ENCODE measurements at regions not wholly inside any gene's neighbourhood (a gene's known extent, or its start where the extent isn't known, plus 50 kb on each side); places are given as distances from the start of the nearest gene placed in this dataset.

DNA sequence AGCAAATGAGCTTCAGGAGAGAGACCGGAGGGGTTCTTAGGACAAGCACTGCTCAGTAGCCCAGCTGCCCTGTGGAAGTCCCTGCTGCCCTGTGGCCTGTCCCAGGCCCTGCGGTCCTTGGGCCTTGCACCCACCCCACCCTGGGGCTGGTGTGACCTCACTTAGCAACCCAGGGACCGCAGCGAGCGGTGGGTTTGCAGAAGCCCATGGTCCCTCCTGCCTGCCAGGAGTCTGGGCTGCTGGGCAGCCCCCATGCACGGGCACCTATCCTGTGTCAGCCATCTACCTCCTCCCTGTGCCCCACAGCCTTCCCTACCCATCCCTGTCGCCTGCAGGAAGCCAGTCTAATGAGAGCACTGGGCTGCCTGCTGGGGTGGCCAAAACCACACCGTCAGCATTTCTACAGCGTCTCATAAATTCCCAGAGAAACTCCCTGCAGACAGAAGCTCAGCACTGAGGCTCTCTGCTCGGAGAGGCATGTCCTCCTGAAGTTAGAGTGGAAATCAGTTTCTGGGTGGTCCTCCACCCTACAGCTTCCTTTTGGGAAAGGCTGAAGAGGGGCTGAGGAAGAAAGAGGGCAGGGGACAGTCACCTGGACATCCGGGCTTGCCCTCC, 231.1 kb upstream of the HS6ST1 start:
- no peaks in the 10 kb centered on the region for H3K36me3 ChIP-seq (ENCODE audit: control insufficient read depth in 2 of 2, insufficient read depth in 2 of 2, low read length in 1 of 2)
- WGBS, result 96% methylated on average over 11 of the region's 11 CpGs
- DNase-seq (ENCODE audit: low read depth in 6 of 9, low spot score in 9 of 9), result no peak
- peaks cover 0 to 14% of the 10 kb centered on the region in 2 donors for H3K4me1 ChIP-seq (ENCODE audit: control insufficient read depth in 2 of 2, insufficient read depth in 2 of 2, low read length in 2 of 2)
- H3K9me3 ChIP-seq (ENCODE audit: control insufficient read depth in 2 of 2, insufficient read depth in 1 of 2, low read length in 1 of 2), result peaks cover 0 to 7% of the 10 kb centered on the region in 2 donors
- no peak overlapping the region for H3K27ac ChIP-seq (ENCODE audit: low read depth in 1 of 2, low read length in 1 of 2)
- H3K4me3 ChIP-seq (ENCODE audit: low read length in 2 of 2), result no peak overlapping the region
- no peaks in the 10 kb centered on the region for H3K27me3 ChIP-seq (ENCODE audit: control insufficient read depth in 2 of 2, insufficient read depth in 1 of 2, low read length in 1 of 2)

DNA sequence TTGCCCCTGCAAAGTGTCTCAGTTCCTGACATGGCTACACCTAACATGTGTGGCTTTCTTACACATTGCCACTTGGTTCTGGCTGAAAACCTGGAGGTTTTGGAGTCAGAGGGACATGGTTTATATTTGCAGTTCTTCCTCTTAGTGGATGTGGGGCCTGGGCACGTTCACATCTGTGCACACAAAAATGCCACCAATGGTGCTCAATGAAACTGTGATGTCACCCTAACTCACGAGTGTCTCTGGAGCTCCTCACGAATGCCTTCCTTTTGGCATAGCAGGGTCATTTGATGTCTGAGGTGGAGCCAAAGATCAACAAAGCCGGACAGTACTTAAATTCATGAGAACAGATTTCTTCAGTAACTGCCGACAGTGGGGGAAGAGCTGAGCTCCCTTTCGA, 231.7 kb upstream of the HS6ST1 start:
- WGBS, result 94% methylated on average over 6 of the region's 6 CpGs
- no peak for DNase-seq (ENCODE audit: low read depth in 6 of 9, low spot score in 9 of 9)
- H3K27ac ChIP-seq (ENCODE audit: low read depth in 1 of 2, low read length in 1 of 2), result peak overlapping the region in 1 of 2 donors; percentile 34
- H3K27me3 ChIP-seq (ENCODE audit: control insufficient read depth in 2 of 2, insufficient read depth in 1 of 2, low read length in 1 of 2), result no peaks in the 10 kb centered on the region
- H3K4me3 ChIP-seq (ENCODE audit: low read length in 2 of 2), result no peak overlapping the region
- peaks cover 0 to 9% of the 10 kb centered on the region in 2 donors for H3K4me1 ChIP-seq (ENCODE audit: control insufficient read depth in 2 of 2, insufficient read depth in 2 of 2, low read length in 2 of 2)
- H3K36me3 ChIP-seq (ENCODE audit: control insufficient read depth in 2 of 2, insufficient read depth in 2 of 2, low read length in 1 of 2), result no peaks in the 10 kb centered on the region
- H3K9me3 ChIP-seq (ENCODE audit: control insufficient read depth in 2 of 2, insufficient read depth in 1 of 2, low read length in 1 of 2), result peaks cover 0 to 7% of the 10 kb centered on the region in 2 donors

DNA sequence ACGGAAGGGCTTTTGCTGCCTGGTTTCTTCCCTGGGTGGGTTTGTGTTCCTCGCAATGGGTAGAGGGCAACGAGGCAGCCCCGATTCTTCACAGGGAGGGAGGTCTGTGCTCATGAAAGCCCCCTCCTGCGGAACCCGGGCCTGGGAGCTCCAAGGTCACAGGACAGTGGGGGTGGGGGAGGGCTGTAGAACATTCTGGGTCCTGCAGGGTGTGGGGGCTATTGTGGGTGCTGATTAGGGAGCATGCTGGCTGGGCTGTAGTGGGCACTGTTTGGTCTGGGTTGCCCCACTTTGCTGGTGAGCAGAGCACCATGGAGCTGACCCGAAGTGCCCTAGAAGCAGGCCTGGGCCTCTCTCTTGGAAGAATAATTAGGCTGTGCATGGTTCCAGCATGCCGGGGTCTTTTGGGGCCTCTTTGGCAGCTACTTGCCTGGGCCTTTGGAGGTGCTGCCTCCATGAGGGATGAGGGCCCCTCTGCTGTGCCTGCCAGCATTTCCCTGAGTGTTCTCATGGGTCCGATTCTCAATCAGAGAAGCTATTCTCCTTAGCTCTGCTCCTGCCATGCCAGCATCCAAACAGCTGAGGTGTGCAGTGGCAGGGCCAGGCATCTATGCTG, 232.2 kb upstream of the HS6ST1 start:
- Histone ChIP-seq H3K36me3 (ENCODE audit: control insufficient read depth in 2 of 2, insufficient read depth in 2 of 2, low read length in 1 of 2) (no peaks in the 10 kb centered on the region), H3K27ac (ENCODE audit: low read depth in 1 of 2, low read length in 1 of 2) (no peak overlapping the region), H3K27me3 (ENCODE audit: control insufficient read depth in 2 of 2, insufficient read depth in 1 of 2, low read length in 1 of 2) (no peaks in the 10 kb centered on the region), H3K9me3 (ENCODE audit: control insufficient read depth in 2 of 2, insufficient read depth in 1 of 2, low read length in 1 of 2) (peaks cover 0 to 7% of the 10 kb centered on the region in 2 donors), H3K4me1 (ENCODE audit: control insufficient read depth in 2 of 2, insufficient read depth in 2 of 2, low read length in 2 of 2) (peaks cover 0 to 9% of the 10 kb centered on the region in 2 donors), H3K4me3 (ENCODE audit: low read length in 2 of 2) (no peak overlapping the region)
- no peak for DNase-seq (ENCODE audit: low read depth in 6 of 9, low spot score in 9 of 9)
- 99% methylated on average over 9 of the region's 9 CpGs for WGBS

DNA sequence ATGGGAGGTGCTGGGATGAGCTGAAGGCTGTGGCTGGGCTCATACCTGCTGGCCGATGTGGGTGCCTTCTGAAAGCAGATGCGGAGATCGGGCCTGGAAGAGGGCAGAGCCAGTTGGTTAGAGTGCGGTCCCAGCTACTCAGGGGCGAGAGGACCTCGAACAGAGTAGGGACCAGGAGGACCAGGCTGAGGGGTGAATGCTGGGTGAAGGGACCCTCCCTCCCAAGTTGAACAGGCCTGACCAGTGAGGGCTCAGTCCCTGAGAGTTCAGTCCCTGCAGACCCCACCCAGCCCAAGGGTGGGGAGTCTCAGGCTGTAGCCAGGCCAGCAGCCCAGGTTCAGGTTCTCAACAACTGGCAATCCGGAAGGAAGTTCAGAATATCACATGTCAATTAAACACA, 232.8 kb upstream of the HS6ST1 start:
- DNase-seq (ENCODE audit: low read depth in 6 of 9, low spot score in 9 of 9), result no peak
- Histone ChIP-seq H3K4me3 (ENCODE audit: low read length in 2 of 2) (no peak overlapping the region), H3K9me3 (ENCODE audit: control insufficient read depth in 2 of 2, insufficient read depth in 1 of 2, low read length in 1 of 2) (peaks cover 0 to 7% of the 10 kb centered on the region in 2 donors), H3K4me1 (ENCODE audit: control insufficient read depth in 2 of 2, insufficient read depth in 2 of 2, low read length in 2 of 2) (peaks cover 0 to 9% of the 10 kb centered on the region in 2 donors), H3K36me3 (ENCODE audit: control insufficient read depth in 2 of 2, insufficient read depth in 2 of 2, low read length in 1 of 2) (no peaks in the 10 kb centered on the region), H3K27ac (ENCODE audit: low read depth in 1 of 2, low read length in 1 of 2) (no peak overlapping the region), H3K27me3 (ENCODE audit: control insufficient read depth in 2 of 2, insufficient read depth in 1 of 2, low read length in 1 of 2) (no peaks in the 10 kb centered on the region)
- 98% methylated on average over 7 of the region's 7 CpGs for WGBS

DNA sequence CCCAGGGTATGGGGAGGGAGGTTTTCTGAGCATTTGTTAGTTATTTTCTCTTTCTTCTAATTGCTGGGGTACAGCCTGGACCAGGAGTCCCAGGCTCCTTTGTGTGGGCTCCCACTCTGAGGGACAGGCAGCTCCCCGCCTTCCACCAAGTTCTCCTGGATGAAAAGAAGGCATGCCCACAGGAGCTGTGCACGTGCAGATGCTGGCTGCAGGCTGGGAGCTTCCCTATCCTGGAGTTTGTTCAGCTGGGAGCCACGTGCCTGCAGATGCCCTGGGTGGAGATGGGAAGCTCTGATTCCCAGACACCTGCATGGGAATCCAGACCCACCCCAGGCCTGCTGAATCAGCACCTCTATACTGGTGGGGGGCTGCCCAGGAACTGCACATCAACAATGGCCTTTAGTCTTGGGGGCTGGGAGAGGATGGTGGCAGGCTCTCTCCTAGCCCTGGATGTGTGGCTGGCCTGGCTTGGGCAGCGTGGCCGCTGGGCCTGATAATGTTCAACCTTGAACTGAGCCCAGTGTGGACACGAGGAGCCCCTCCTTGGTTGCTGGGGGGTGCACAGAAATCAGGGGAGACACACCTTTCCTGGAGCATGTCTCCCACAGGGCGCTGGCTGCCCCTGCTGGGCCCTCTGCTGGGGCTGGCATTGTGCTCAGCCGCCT, 233.6 kb upstream of the HS6ST1 start:
- Histone ChIP-seq H3K36me3 (ENCODE audit: control insufficient read depth in 2 of 2, insufficient read depth in 2 of 2, low read length in 1 of 2) (no peaks in the 10 kb centered on the region), H3K4me1 (ENCODE audit: control insufficient read depth in 2 of 2, insufficient read depth in 2 of 2, low read length in 2 of 2) (peaks cover 0 to 9% of the 10 kb centered on the region in 2 donors), H3K9me3 (ENCODE audit: control insufficient read depth in 2 of 2, insufficient read depth in 1 of 2, low read length in 1 of 2) (peaks cover 0 to 7% of the 10 kb centered on the region in 2 donors), H3K4me3 (ENCODE audit: low read length in 2 of 2) (no peak overlapping the region), H3K27me3 (ENCODE audit: control insufficient read depth in 2 of 2, insufficient read depth in 1 of 2, low read length in 1 of 2) (no peaks in the 10 kb centered on the region), H3K27ac (ENCODE audit: low read depth in 1 of 2, low read length in 1 of 2) (no peak overlapping the region)
- 97% methylated on average over 8 of the region's 8 CpGs for WGBS
- no peak for DNase-seq (ENCODE audit: low read depth in 6 of 9, low spot score in 9 of 9)

DNA sequence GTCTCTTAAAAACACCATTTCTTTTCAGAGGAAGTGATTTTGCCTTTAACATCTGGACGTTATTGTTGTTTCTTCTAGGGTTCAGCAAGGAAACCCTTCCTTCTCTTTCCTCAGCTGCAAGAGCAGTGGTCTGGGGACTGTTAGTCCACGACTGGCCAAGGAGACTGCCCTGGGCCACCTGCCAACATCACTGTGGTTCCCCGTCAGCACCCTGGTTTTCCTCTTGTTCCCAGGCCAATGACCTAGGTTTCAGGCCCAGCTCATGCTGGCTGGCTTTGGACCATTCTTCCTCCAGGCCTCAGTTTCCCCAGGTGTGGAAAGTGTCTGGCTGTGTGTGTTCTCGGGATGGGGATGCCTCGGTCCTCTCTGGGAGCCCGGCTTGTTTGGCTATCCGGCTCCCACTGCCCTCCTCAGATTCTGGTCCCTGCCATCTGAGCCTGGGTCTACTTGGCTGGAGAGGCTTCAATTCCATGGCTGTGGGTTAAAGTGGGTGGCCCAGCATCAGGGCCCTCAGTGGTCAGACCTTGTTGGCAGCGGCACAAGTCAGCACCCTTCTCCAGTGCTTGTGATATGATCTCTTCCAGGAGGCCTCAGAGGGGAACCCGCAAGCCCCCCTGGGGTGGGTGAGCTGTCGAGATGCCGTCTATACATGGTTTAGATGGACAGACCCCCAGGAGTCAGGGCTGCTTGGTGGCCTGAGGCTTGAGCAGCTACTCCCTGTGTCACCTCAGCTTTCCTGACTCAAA, 234.3 kb upstream of the HS6ST1 start:
- no peak for DNase-seq (ENCODE audit: low read depth in 6 of 9, low spot score in 9 of 9)
- Histone ChIP-seq H3K27me3 (ENCODE audit: control insufficient read depth in 2 of 2, insufficient read depth in 1 of 2, low read length in 1 of 2) (no peaks in the 10 kb centered on the region), H3K9me3 (ENCODE audit: control insufficient read depth in 2 of 2, insufficient read depth in 1 of 2, low read length in 1 of 2) (peaks cover 0 to 7% of the 10 kb centered on the region in 2 donors), H3K4me3 (ENCODE audit: low read length in 2 of 2) (no peak overlapping the region), H3K27ac (ENCODE audit: low read depth in 1 of 2, low read length in 1 of 2) (no peak overlapping the region), H3K4me1 (ENCODE audit: control insufficient read depth in 2 of 2, insufficient read depth in 2 of 2, low read length in 2 of 2) (peaks cover 0 to 9% of the 10 kb centered on the region in 2 donors), H3K36me3 (ENCODE audit: control insufficient read depth in 2 of 2, insufficient read depth in 2 of 2, low read length in 1 of 2) (no peaks in the 10 kb centered on the region)
- WGBS, result 94% methylated on average over 11 of the region's 11 CpGs

DNA sequence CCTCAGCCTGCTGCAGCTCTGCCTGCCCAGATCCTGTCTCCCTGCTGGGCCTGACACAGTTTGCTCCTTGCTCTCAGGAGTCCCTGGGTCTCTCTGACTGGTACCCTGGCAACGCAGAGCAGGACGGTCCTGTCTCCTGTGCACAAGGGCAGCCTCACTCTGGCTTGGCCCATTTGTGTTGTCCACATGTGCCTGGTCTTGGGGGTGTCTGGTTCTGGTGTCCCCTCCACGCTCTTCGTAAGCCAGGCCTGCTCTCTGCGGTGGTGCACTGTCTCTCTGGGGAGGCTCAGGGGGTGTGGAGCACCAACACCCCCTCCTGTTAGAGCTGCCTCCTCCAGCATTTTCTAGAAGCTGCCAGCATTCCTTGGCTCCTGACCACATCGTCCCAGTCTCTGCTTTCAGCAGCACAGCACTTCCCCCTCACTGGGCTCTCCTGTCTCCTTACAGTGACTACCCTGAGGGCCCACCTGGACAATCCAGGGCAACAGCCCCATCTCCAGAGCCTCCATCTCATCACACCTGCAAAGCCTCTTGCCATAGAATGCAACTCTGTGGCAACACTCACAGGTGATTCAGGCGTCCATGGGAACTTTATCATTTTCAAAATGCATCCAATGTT, 235.6 kb upstream of the HS6ST1 start:
- no peaks in the 10 kb centered on the region for H3K36me3 ChIP-seq (ENCODE audit: control insufficient read depth in 2 of 2, insufficient read depth in 2 of 2, low read length in 1 of 2)
- 99% methylated on average over 7 of the region's 7 CpGs for WGBS
- H3K27me3 ChIP-seq (ENCODE audit: control insufficient read depth in 2 of 2, insufficient read depth in 1 of 2, low read length in 1 of 2), result no peaks in the 10 kb centered on the region
- DNase-seq (ENCODE audit: low read depth in 6 of 9, low spot score in 9 of 9), result no peak
- H3K4me1 ChIP-seq (ENCODE audit: control insufficient read depth in 2 of 2, insufficient read depth in 2 of 2, low read length in 2 of 2), result peaks cover 0 to 9% of the 10 kb centered on the region in 2 donors
- no peak overlapping the region for H3K4me3 ChIP-seq (ENCODE audit: low read length in 2 of 2)
- H3K9me3 ChIP-seq (ENCODE audit: control insufficient read depth in 2 of 2, insufficient read depth in 1 of 2, low read length in 1 of 2), result peaks cover 0 to 7% of the 10 kb centered on the region in 2 donors
- H3K27ac ChIP-seq (ENCODE audit: low read depth in 1 of 2, low read length in 1 of 2), result no peak overlapping the region

DNA sequence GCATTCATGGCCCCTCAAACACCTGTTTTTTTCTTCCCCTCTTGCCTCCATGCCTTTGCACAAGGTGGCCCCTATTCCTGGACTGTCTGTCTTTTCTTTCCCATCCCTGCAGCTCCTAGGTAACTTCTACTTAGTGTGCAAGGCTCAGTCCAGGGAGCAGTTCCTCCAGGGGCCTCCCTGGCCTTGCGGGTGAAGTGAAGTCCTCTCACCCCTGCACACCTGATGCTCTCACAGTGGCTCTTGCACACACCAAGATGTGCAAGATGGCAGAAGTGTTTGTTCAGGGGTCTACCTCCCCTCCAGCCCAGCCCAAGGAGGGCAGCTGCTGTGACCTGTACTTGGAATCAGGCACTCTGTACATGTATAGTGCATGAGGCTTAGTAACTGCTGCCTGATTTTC, 236.8 kb upstream of the HS6ST1 start:
- Histone ChIP-seq H3K4me3 (ENCODE audit: low read length in 2 of 2) (no peak overlapping the region), H3K36me3 (ENCODE audit: control insufficient read depth in 2 of 2, insufficient read depth in 2 of 2, low read length in 1 of 2) (no peaks in the 10 kb centered on the region), H3K27me3 (ENCODE audit: control insufficient read depth in 2 of 2, insufficient read depth in 1 of 2, low read length in 1 of 2) (no peaks in the 10 kb centered on the region), H3K9me3 (ENCODE audit: control insufficient read depth in 2 of 2, insufficient read depth in 1 of 2, low read length in 1 of 2) (peaks cover 0 to 7% of the 10 kb centered on the region in 2 donors), H3K27ac (ENCODE audit: low read depth in 1 of 2, low read length in 1 of 2) (no peak overlapping the region), H3K4me1 (ENCODE audit: control insufficient read depth in 2 of 2, insufficient read depth in 2 of 2, low read length in 2 of 2) (peaks cover 0 to 5% of the 10 kb centered on the region in 2 donors)
- no peak for DNase-seq (ENCODE audit: low read depth in 6 of 9, low spot score in 9 of 9)
- 98% methylated on average over 1 of the region's 1 CpG for WGBS

All from thymus (tissue), 11 donors.